PC-3 (cell line): ENCODE measurements at regions not wholly inside any gene's neighbourhood (a gene's known extent, or its start where the extent isn't known, plus 50 kb on each side); places are given as distances from the start of the nearest gene placed in this dataset.
"Not testable (repeated sequence)": the region's sequence is repeated elsewhere in the genome, so short reads cannot be mapped to it uniquely, and the experiment has no call there.

ENCODE experiments used
- ATAC-seq: fragments of 200-7000 bp; cut with Tn5 transposase; 2 replicates; pipeline ENCODE4 v1.9.1; 2020; ENCODE audit warnings: mild to moderate bottlenecking, moderate library complexity
- BruUV-seq: library from RNA; stranded (reverse); fragments of 400-500 nt; replicated peaks from 2 replicates; lab custom pipeline; 2021; lab: Mats Ljungman, UMichigan
- CTCF ChIA-PET: fragments of 300-600 bp; sonication (Branson Sonifier 250); formaldehyde crosslinking; loops from one replicate; lab custom pipeline; 2022; ENCODE audit warnings: antibody characterized with exemption; lab: Charles Lee
- POLR2A ChIA-PET: fragments of 300-600 bp; sonication (Branson Sonifier 250); formaldehyde crosslinking; loops from one replicate; lab custom pipeline; 2022; ENCODE audit warnings: antibody characterized with exemption; ENCODE audit not compliant: unreplicated experiment; lab: Charles Lee
- DNase-seq: peaks from one replicate; pipeline ENCODE4 v3.0.0-alpha.2; 2015
- H2AFZ ChIP-seq: fragments of 300-600 bp; sonication (generic); 2 replicates; pipeline ENCODE4 v1.6.0; 2016; ENCODE audit warnings: antibody characterized with exemption, low read length
- H3F3A ChIP-seq: fragments of 300-600 bp; sonication (generic); one replicate; pipeline ENCODE4 v1.6.0; 2017; ENCODE audit warnings: antibody characterized with exemption, low read length, control low read depth, mild to moderate bottlenecking; ENCODE audit not compliant: unreplicated experiment
- H3K27ac ChIP-seq: fragments of 300-600 bp; sonication (generic); 2 replicates; pipeline ENCODE4 v1.5.1; 2016; ENCODE audit warnings: mild to moderate bottlenecking, low read length
- H3K27me3 ChIP-seq: fragments of 300-600 bp; sonication (generic); 2 replicates; pipeline ENCODE4 v1.6.1; 2016; ENCODE audit warnings: low read length, mixed read lengths
- H3K36me3 ChIP-seq: fragments of 300-600 bp; sonication (generic); 2 replicates; pipeline ENCODE4 v1.6.1; 2016; ENCODE audit warnings: low read depth, mixed run types, low read length, mixed read lengths
- H3K4me1 ChIP-seq: fragments of 300-600 bp; sonication (generic); 2 replicates; pipeline ENCODE4 v1.5.1; 2016; ENCODE audit warnings: low read length; ENCODE audit not compliant: insufficient read depth
- H3K4me2 ChIP-seq: fragments of 300-600 bp; sonication (generic); 2 replicates; pipeline ENCODE4 v1.6.0; 2016; ENCODE audit warnings: low read length
- H3K4me3 ChIP-seq: fragments of 300-600 bp; sonication (generic); 2 replicates; pipeline ENCODE4 v1.5.1; 2016; ENCODE audit warnings: mild to moderate bottlenecking, low read length, mixed read lengths
- H3K79me2 ChIP-seq: fragments of 300-600 bp; sonication (generic); 2 replicates; pipeline ENCODE4 v1.6.1; 2017; ENCODE audit warnings: low read length, mixed read lengths
- H3K9ac ChIP-seq: fragments of 300-600 bp; sonication (generic); 2 replicates; pipeline ENCODE4 v1.6.0; 2016; ENCODE audit warnings: mild to moderate bottlenecking, low read length
- H3K9me2 ChIP-seq: fragments of 300-600 bp; sonication (generic); replicated peaks from 2 replicates; pipeline ENCODE4 v1.6.1; 2016; ENCODE audit warnings: mixed run types, low read length, mixed read lengths
- H3K9me3 ChIP-seq: fragments of 300-600 bp; sonication (generic); 2 replicates; pipeline ENCODE4 v1.6.1; 2016; ENCODE audit warnings: low read length, mixed read lengths
- H4K20me1 ChIP-seq: fragments of 300-600 bp; sonication (generic); 2 replicates; pipeline ENCODE4 v1.6.1; 2016; ENCODE audit warnings: low read length, mixed read lengths
- EZH2 ChIP-seq: fragments of 300-600 bp; sonication (generic); IDR thresholded peaks from one replicate; pipeline ENCODE4 v1.6.1; 2017; ENCODE audit warnings: antibody characterized with exemption, mild to moderate bottlenecking, low read length; ENCODE audit not compliant: unreplicated experiment
- EZH2phosphoT487 ChIP-seq: fragments of 300-600 bp; sonication (generic); IDR thresholded peaks from 2 replicates; pipeline ENCODE4 v1.6.1; 2018; ENCODE audit warnings: mild to moderate bottlenecking, antibody characterized with exemption, low read length, borderline replicate concordance
- intact Hi-C: fragments of 100-400 bp; cut with micrococcal nuclease; formaldehyde crosslinking; loops from 2 replicates; pipeline ENCODE4 v1.9.0; 2023
- TF ChIP-seq, protein P1 (sequence below): fragments of 300-600 bp; sonication (generic); conservative IDR thresholded peaks from 2 replicates; pipeline ENCODE4 v1.5.1; 2017; ENCODE audit warnings: antibody characterized with exemption, low read depth, mild to moderate bottlenecking, low read length

DNA sequence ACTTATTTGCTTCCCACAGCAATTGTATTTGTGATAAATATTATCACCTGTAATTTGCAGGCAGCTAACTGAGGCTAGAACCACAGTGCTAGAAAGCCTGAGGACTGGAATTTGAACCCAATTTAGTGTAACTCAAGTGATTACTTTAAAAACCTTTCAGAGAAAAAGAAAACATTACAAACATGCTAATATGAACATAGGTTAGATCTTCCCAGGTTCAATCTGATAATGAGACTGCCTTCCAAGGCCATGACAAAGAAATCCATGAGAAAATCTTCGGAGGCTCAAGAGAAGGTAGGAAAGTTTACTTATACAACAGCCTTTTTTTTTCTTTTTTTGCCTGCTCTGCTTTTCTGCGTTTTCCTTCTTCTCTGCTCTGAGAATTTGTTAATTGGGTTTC, 620.6 kb upstream of the CCNG1 start:
- ATAC-seq (no peak), DNase-seq (no peak)
- H3K27ac ChIP-seq, result no peak overlapping the region
- H3K4me1 ChIP-seq, result no peaks in the 10 kb centered on the region
- no peaks in the 10 kb centered on the region for H3K27me3 ChIP-seq
- no peak overlapping the region for H3K4me3 ChIP-seq
- intact Hi-C loops, result no loop called here
- no peaks in the 10 kb centered on the region for H3F3A ChIP-seq
- no peaks in the 10 kb centered on the region for H3K79me2 ChIP-seq
- H4K20me1 ChIP-seq, result no peaks in the 10 kb centered on the region
- no peaks in the 10 kb centered on the region for H3K9me2 ChIP-seq
- no peaks in the 10 kb centered on the region for H3K36me3 ChIP-seq
- H2AFZ ChIP-seq, result peak overlapping the region; percentile 11; the same call in 1 of the 2 replicates
- ChIA-PET CTCF (no interaction called here), POLR2A (no interaction called here)
- no peak overlapping the region for H3K9ac ChIP-seq
- BruUV-seq, result no TSS peak
- H3K9me3 ChIP-seq, result no peaks in the 10 kb centered on the region
- TF ChIP-seq, protein P1, sequence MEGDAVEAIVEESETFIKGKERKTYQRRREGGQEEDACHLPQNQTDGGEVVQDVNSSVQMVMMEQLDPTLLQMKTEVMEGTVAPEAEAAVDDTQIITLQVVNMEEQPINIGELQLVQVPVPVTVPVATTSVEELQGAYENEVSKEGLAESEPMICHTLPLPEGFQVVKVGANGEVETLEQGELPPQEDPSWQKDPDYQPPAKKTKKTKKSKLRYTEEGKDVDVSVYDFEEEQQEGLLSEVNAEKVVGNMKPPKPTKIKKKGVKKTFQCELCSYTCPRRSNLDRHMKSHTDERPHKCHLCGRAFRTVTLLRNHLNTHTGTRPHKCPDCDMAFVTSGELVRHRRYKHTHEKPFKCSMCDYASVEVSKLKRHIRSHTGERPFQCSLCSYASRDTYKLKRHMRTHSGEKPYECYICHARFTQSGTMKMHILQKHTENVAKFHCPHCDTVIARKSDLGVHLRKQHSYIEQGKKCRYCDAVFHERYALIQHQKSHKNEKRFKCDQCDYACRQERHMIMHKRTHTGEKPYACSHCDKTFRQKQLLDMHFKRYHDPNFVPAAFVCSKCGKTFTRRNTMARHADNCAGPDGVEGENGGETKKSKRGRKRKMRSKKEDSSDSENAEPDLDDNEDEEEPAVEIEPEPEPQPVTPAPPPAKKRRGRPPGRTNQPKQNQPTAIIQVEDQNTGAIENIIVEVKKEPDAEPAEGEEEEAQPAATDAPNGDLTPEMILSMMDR, result no peak
- TF ChIP-seq EZH2phosphoT487 (no peak), EZH2 (no peak)
- no peak overlapping the region for H3K4me2 ChIP-seq

DNA sequence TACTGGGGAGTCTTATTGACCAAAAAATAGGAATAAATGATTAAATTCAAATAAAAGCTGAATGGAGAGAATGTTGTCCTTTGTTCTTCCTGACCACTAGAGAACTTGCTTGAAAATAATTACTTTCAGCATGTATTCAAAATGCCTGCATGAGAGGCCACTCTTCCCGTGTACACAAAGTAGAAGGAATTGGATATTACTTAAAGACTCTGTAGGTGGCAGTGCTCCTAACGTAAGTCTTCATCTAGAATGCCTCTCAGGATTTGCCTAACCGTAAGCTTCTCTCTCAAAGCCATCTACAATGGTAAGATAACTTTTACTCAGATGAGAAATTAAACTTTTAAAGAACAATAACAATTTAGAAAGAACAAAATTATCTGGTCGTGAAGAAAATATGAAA, 620.0 kb upstream of the CCNG1 start:
- Histone ChIP-seq H3K9me3 (no peaks in the 10 kb centered on the region), H3K27me3 (no peaks in the 10 kb centered on the region), H4K20me1 (no peaks in the 10 kb centered on the region), H3F3A (no peaks in the 10 kb centered on the region), H3K9ac (no peak overlapping the region), H3K4me3 (no peak overlapping the region), H3K4me2 (no peak overlapping the region), H3K36me3 (no peaks in the 10 kb centered on the region), H3K27ac (no peak overlapping the region), H3K9me2 (no peaks in the 10 kb centered on the region), H2AFZ (peak overlapping the region; percentile 11; the same call in 1 of the 2 replicates), H3K4me1 (no peaks in the 10 kb centered on the region), H3K79me2 (no peaks in the 10 kb centered on the region)
- POLR2A ChIA-PET, result no interaction called here
- CTCF ChIA-PET, result no interaction called here
- TF ChIP-seq, protein P1, result peak; percentile 55; the same call in 1 of the 2 replicates
- TF ChIP-seq EZH2, result no peak
- BruUV-seq, result no TSS peak
- intact Hi-C loops, result no loop called here
- ATAC-seq, result peak; percentile 70
- peak; percentile 47 for DNase-seq

DNA sequence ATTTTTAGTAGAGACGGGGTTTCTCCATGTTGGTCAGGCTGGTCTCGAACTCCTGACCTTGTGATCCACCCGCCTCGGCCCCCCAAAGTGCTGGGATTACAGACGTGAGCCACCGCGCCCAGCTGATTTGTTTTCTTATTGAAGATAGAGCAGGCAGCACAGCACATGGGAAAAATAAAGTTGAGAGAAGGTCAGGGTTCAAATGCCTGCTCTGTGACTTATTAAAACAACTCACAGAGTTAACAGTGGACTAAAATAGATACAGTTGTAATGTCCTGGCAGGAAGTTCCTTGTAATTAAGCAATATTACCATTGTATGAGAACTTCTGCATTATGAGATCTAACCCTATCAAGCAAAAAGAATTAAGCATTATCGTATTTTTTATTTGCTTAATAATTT, 615.7 kb upstream of the CCNG1 start:
- H3K4me1 ChIP-seq, H3K36me3 ChIP-seq, H3K27me3 ChIP-seq, H3K27ac ChIP-seq, H3K4me3 ChIP-seq, ATAC-seq, DNase-seq, H3K4me2 ChIP-seq, H3K79me2 ChIP-seq, POLR2A ChIA-PET, BruUV-seq, CTCF ChIA-PET, H3K9me3 ChIP-seq, H4K20me1 ChIP-seq, H2AFZ ChIP-seq, H3K9ac ChIP-seq, H3K9me2 ChIP-seq, intact Hi-C loops, H3F3A ChIP-seq: not testable (repeated sequence)
